Right ventricle myocardium superior (tissue), 1 donor: ENCODE measurements at regions not wholly inside any gene's neighbourhood (a gene's known extent, or its start where the extent isn't known, plus 50 kb on each side); places are given as distances from the start of the nearest gene placed in this dataset.

Source experiments
- ATAC-seq: fragments of 200-7000 bp; cut with Tn5 transposase; one replicate; pipeline ENCODE4 v1.9.1; 2020; ENCODE audit warnings: mild to moderate bottlenecking; ENCODE audit not compliant: poor library complexity
- DNase-seq: peaks from one replicate; pipeline ENCODE4 v3.0.0-alpha.2; 2020
- intact Hi-C: fragments of 100-400 bp; cut with DNase I; formaldehyde crosslinking; loops from one replicate; pipeline ENCODE4 v1.11.2; 2022
- donor health status: DM: no; HTN: yes; CAD: no; lungs with severe emphysema.

GRCh38 chr3:34256021-34256420 is 457.6 kb downstream of the PDCD6IP start:
- DNase-seq (no peak), ATAC-seq (no peak)
- intact Hi-C loops = no loop called here

- DNase-seq (no peak), ATAC-seq (no peak)
- intact Hi-C loops = no loop called here
Measured at GRCh38 chr3:34256791-34257190, 458.4 kb downstream of the PDCD6IP start.

- ATAC-seq (peak; percentile 68), DNase-seq (no peak)
- intact Hi-C loops = no loop called here
Measured at GRCh38 chr3:34258271-34258998, 460.0 kb downstream of the PDCD6IP start.

GRCh38 chr3:34260271-34261000 is 462.0 kb downstream of the PDCD6IP start:
- intact Hi-C loops = loop anchor here (5.0 kb wide), 1 partner anchor 422 kb away; no protein-coding TSS in a partner anchor
- peak; percentile 46 for DNase-seq
- peak; percentile 76 for ATAC-seq

GRCh38 chr3:34261001-34261385 is 462.6 kb downstream of the PDCD6IP start:
- no peak for DNase-seq
- no peak for ATAC-seq
- intact Hi-C loops = loop anchor here (5.0 kb wide), 1 partner anchor 421 kb away; no protein-coding TSS in a partner anchor

GRCh38 chr3:34263101-34263621 is 464.7 kb downstream of the PDCD6IP start:
- intact Hi-C loops = loop anchor here (5.0 kb wide), 1 partner anchor 419 kb away; no protein-coding TSS in a partner anchor
- DNase-seq = no peak
- ATAC-seq = peak; percentile 72

GRCh38 chr3:34264337-34265041 is 466.1 kb downstream of the PDCD6IP start:
- intact Hi-C loops = loop anchor here (5.0 kb wide), 1 partner anchor 418 kb away; no protein-coding TSS in a partner anchor
- no peak for DNase-seq
- ATAC-seq = no peak

GRCh38 chr3:34267088-34267487 is 468.7 kb downstream of the PDCD6IP start:
- ATAC-seq = no peak
- intact Hi-C loops = no loop called here
- DNase-seq = no peak

GRCh38 chr3:34268032-34268709 is 469.7 kb downstream of the PDCD6IP start:
- ATAC-seq (no peak), DNase-seq (no peak)
- intact Hi-C loops = no loop called here

- DNase-seq (no peak), ATAC-seq (no peak)
- intact Hi-C loops = no loop called here
Measured at GRCh38 chr3:34275811-34276210, 477.4 kb downstream of the PDCD6IP start.

GRCh38 chr3:34276342-34276741 is 477.9 kb downstream of the PDCD6IP start:
- DNase-seq (no peak), ATAC-seq (no peak)
- intact Hi-C loops = no loop called here

- intact Hi-C loops = no loop called here
- ATAC-seq (no peak), DNase-seq (no peak)
Measured at GRCh38 chr3:34277110-34277509, 478.7 kb downstream of the PDCD6IP start.

- ATAC-seq (no peak), DNase-seq (no peak)
- intact Hi-C loops = no loop called here
Measured at GRCh38 chr3:34279901-34280300, 481.5 kb downstream of the PDCD6IP start.

GRCh38 chr3:34283751-34284150 is 485.3 kb downstream of the PDCD6IP start:
- ATAC-seq (no peak), DNase-seq (no peak)
- intact Hi-C loops = no loop called here

GRCh38 chr3:34284959-34285826 is 486.8 kb downstream of the PDCD6IP start:
- intact Hi-C loops = no loop called here
- DNase-seq (no peak), ATAC-seq (peak; percentile 18)

GRCh38 chr3:34285827-34286188 is 487.4 kb downstream of the PDCD6IP start:
- peak; percentile 90 for ATAC-seq
- intact Hi-C loops = no loop called here
- DNase-seq = no peak

GRCh38 chr3:34292605-34293300 is 494.3 kb downstream of the PDCD6IP start:
- intact Hi-C loops = no loop called here
- no peak for ATAC-seq
- DNase-seq = no peak
